DMS53 treated with DMSO at 0.1 percent for 48 hours (cell line): ENCODE measurements at regions not wholly inside any gene's neighbourhood (a gene's known extent, or its start where the extent isn't known, plus 50 kb on each side); places are given as distances from the start of the nearest gene placed in this dataset.
"Not testable (repeated sequence)": the region's sequence is repeated elsewhere in the genome, so short reads cannot be mapped to it uniquely, and the experiment has no call there.

ENCODE experiments used
- DNase-seq: peaks from one replicate; lab custom pipeline; 2025; ENCODE audit not compliant: unreplicated experiment; lab: John Stamatoyannopoulos, UW

DNA sequence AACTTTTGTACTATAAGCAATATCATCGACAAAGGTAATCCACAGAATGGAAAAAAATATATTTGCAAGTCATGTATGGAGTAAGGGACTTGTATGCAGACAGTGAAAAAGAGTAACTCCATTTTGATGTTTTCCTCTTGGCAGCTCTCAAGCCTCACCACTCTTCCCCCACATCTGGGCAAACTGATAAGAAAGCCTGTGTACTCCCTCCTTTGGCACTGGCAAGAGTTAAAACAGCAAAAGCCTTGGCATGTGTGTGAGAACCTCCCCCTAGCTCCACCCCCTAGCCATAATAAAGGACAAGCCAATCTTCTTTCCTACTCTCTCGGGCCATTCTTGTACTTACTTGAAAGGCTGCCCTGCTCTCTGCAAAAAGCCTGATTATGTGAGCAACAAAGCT lies 335.2 kb downstream of the LRATD1 start:
- no peak for DNase-seq

DNA sequence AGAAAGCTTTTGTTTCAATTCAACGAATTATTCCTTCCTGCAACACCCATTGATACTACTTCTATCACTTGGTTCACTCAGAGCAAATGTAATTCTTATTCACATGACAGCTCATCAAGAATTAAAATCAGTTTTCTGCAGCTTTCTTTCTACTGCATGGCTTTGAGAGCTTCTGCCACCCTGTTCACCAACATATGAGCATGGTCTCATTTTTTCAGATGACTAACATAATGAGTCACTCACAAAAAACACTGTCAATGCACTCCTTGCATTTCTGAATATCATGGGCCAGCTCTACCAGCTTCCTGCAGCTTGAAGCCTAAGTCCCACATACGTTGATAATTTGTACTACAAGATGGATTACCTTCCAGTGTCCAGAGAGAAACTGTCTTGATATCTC lies 342.9 kb downstream of the LRATD1 start:
- no peak for DNase-seq

DNA sequence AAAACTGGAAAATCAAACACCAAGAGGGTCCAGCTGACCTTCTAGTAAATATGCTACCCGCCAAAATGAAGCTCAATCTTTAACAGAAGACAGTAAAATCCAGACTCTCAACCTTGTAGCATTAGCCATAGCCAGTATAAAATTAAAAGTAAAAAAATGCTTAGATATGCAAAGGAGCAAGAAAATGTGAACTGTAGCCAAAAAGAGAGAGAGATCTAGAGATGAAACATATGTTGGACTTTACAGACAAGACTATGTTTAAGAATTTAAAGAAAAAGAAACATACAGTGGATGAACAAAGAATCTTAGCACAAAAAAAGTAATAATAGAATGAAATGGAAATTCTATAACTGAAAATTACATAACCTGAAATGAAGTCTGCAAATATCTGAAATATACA lies 344.5 kb downstream of the LRATD1 start:
- no peak for DNase-seq

DNA sequence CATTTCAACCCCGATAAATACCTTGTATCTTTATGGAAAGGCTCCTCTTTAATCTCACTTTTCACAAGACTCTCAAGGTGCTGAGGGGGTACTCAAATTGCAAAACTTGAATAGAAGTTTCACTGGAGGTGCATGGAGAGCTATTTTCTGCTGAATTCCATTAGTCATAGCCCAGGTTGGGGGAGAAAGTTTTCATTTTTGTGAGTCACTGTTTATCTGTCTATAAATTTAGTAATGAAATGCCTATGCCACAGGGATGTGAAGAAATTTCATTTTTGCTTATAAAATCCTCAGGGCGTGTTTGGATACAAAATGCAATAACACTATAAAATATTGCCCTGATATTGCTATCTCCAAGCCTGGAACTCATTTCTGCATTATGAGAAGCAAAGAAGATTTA lies 346.3 kb downstream of the LRATD1 start:
- no peak for DNase-seq

DNA sequence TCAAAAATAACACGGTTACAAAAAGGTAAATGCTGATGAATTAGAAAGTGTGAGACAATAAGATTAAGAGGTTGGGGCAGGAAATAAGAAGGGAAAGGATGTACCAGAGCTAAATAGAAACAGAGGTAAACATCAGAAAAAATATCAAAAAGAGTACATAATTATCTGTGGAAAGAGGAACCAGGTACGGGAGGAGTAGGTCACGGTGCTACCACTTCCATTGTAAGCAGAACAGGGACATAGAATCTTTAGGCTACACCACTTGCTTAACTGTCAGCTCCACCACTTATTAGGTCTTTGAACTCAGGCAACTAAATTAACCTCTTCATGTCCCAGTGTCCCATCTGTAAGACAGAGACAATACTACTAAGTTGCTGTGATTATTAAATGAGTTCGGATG lies 350.3 kb downstream of the LRATD1 start:
- no peak for DNase-seq

DNA sequence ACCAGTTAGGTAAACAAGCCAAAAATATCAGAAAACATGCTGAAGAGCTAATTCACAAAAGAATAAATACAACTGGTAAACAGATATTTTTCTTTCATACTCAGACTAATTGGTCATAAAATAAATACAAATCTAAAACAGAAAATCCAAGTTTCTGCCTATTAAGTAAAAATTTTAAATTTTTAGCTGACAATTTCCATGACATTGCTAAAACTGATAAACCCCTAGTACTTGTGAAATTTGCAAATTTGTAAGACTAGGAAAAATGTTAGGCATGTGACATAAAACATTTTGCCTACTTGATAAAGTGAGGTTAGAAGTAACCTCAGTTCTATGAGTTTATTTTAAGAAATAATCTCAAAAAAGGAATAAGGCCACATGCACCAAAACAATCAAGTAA lies 356.1 kb downstream of the LRATD1 start:
- DNase-seq, result no peak

DNA sequence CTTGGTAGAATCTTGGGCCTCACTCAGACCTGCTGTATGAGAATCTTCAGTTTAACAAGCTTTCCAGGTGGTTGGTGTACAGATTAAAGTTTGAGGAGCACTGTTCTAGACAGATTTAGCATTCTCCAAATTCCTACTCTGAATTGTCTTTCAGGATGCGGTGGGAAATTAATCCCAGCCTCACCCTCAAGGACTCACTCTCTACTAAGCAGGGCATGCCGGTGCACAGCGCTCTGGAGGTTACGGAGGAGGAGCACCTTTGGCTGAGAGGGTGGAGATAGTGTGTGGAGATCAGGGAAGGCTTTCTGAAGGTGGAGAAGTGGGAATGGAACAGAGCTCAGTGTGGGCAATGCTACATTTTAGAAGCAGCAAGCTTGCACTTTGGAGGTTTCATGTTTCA lies 359.2 kb downstream of the LRATD1 start:
- no peak for DNase-seq

DNA sequence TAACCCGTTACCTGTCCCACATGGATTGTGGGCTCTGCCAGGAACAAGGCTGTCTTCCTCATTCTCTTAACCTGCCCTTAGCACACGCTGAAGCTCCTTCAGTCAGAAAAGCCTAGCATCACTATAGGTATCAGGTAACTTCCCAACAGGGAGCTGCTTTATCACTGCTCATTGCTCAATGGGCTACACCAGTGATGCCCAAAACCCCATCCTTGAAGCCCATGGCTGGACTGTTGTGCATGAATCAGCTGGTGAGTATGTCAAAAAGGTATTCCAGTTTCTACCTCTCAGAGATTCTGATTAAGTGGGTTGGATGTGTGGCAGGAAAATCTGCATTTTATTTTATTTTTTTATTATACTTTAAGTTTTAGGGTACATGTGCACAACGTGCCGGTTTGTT lies 362.2 kb downstream of the LRATD1 start:
- no peak for DNase-seq

DNA sequence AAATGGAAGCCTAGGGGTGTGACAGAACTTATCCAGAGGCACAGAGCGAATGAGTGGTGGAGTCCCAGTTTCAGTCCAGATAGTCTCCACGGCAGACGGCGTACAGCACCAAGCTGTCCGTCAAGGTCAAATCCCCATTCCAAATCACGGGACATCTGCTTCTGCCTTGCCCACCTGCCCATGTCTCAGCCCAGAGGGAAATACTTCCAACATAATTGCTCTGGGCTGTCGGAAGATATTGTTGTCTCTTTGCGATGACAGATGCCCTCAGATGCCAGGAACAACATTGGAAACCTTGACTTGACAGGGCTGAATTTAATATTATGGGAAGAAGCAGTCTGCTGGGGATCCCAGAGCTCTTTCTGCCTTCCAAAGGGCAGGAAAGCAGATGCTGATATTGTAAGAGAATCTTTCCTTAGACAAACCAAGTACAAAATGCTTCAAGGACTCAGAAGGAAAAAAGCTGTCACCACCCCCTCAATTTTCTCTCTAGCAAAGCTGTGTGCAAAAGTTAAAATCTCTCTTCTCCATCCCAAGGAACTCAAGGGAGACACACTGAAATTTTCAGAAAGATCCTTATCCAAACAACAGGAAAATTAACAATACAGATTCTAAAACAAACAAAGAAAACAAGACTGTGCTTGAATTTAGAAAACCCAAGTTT lies 364.0 kb downstream of the LRATD1 start:
- DNase-seq, result no peak

DNA sequence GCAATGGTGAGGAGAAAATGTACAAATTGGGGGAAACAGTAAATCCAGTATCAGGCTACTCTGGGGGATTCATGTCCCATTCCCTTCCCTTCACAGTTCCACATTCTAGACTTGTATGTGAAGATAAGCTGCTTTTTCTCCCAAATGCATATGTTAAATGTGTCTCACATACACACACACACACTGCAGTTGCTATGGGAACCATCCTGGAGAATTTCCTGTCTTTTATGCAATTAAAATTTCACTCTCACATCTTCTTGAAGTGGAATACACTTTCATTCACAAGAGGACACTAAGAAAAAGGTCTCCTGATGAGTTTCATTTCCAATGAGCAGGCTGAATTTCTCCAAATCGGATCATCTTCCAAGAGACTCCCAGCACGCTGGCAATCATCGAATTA lies 366.0 kb downstream of the LRATD1 start:
- DNase-seq, result no peak

DNA sequence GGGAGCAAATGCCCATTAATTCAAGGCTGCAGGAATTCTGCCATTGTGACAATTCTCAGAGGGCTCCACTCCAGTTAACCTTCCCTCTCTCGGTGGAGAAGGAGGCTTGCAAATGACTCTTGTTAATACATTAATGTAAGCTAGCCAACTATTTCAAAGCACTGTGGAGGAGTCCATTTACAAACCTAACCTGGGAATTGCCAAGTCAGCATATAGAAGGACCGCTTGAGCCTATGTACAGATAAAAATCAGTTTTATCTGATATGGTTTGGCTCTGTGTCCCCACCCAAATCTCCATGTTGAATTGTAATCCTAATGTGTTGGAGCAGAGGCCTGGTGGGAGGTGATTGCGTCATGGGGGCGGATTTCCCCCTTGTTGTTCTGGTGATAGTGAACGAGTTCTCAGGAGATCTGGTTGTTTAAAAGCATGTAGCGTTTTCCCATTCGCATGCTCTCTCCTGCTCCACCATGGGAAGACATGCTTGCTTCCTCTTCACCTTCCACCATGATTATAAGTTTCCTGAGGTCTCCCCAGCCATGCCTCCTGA lies 366.7 kb downstream of the LRATD1 start:
- no peak for DNase-seq

DNA sequence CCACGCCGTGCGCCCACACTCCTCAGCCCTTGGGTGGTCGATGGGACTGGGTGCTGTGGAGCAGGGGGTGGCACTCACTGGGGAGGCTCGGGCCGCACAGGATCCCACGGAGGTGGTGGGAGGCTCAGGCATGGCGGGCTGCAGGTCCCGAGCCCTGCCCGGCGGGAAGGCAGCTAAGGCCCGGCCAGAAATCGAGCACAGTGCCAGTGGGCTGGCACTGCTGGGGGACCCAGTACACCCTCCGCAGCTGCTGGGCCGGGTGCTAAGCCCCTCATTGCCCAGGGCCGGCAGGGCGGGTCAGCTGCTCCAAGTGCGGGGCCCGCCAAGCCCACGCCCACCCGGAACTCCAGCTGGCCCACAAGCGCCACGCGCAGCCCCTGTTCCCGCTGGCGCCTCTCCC lies 370.0 kb downstream of the LRATD1 start:
- DNase-seq, result not testable (repeated sequence)

DNA sequence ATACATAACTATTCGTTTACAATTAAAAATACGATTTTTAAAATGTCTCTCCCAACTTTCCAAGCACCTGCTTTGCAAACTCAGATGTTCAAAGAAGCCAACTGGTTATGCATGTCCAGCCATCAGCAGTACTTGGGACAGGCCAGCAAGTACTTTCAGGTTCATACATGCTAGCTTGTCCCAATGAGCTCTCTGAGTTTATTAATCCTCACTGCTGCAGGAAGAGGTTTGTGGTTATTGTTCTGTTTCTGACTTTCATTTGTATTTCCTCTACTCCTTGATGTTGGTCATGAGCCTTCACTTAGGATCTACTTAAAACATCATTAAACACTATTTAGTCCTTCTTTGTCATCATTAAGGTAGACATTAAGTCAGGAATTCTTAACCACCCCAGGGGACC lies 374.1 kb downstream of the LRATD1 start:
- no peak for DNase-seq

DNA sequence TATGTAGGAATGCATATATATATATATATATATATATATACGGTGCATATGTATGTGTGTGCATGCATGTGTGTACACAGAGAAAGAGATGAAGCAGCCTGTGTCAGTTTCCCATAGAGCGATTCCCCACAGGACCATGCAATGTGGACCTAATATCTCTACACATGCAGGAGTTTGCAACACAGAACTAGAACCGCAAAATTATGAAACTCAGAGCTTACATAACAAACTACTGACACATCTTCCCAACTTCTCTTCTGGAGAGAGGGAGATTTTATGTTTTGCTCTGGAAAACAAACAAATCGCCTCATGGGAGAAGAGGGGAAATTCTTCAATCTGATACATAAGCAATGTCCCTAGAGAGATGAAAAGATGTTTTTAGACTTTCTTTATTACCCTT lies 377.2 kb downstream of the LRATD1 start:
- DNase-seq, result no peak

DNA sequence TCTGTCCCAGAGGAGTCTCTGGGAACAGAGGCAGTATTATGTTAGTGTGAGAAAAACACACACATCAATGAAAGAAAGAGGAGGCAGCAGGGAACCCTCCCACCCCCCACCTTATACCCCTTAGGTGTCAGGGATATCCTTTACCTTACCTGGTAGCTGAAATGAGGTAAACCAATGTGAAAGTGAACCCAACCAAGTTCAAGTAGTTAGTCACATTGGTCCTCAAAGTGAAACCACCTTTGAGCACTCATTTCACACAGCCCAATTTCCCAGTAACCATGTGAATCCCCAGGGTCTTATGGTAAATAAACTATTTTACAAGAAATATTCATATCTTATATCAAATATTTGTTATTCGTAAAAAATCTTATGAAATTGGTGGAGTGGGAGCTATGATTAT lies 377.8 kb downstream of the LRATD1 start:
- no peak for DNase-seq

DNA sequence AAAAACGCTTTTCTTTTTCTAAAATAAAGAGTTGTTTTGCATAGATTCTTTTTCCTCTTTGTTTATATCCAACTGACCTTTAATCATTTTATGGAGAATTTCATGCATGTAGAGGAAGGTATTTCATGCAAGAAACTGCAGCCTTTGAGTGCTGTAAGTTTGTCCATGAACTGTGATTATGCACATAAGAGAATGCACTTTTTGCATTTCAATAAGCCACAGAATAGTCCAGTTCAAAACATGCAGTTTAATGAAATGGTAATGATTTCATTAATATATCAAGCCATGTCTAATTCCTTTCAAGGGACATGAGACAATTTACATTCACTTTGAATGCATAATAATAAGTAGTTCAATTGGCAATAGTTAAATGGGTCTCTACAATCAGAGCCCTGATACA lies 386.3 kb downstream of the LRATD1 start:
- no peak for DNase-seq

DNA sequence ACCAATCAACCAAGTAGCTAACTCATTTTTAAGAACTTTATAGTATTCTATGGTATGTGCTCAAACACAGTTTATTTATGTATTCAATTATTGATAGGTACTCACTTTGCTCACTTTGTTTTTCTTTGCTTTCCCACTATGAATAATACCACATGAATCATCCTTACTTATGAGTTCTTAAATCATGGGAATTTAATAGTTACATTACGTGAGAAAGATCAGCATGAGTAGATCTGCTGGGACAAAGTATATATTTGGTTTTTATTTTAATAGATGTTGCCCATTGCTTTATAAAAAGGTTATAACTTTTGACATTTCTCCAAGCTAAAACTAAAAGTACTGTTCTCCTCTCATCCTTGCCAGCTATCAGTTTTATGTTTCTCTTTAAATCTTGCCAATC lies 390.7 kb downstream of the LRATD1 start:
- DNase-seq, result no peak

DNA sequence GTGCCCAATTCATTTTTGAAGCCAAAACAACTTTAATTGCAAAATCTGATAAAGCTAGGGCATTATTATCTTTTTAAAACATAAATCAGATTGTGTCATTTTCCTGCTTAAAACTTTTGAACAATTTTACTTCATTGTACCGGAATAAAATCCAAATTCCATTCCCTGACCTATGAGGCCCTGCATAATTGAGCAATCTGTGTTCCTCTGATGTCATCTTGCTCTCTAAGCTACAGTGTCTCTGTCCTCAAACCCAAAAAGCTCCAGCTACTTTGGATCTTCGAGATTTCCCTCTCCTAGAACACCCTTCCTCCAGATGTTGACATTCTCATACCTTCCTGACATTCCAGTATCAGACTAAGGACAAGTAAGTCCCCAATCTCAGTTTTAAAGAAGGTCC lies 395.9 kb downstream of the LRATD1 start:
- DNase-seq, result no peak

DNA sequence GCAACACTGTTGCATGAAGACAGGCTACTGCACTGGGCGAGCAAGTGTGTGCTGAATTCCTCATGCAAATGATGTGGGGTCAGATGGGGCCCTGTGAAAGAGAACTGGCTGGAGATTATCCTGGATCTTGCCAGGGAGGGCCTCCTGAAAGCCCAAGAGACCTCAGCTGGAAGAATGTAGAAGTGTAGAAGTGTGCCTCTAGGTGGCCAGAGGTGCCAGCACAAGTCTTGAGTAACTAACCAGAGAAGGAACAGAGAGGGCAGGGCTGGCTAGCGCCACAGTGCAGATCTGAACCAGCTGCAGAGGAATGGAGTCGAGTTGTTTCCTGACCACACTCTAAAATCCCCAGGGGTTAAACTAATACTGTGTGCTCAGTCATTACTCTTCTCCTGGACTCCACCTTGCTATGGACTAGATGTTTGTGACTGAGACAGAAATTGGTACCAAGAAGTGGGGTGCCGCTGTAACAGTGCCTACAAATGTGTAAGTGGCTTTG lies 399.3 kb downstream of the LRATD1 start:
- no peak for DNase-seq

DNA sequence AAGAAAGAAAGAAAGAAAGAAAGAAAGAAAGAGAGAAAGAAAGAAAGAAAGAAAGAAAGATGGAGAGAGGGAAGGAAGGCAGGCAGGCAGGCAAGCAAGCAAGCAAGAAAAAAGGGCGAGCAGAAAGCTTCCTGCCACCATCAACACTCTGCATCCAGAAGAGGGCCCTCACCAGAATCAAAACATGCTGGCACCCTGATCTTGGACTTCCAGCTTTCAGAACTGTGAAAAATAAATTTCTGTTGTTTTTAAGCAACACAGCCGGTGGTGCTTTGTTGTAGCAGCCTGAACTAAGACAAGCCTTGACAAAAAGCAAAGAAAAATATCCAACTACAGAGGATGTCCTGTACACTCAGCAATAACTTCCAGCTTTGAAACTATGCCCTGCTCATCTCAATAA lies 401.7 kb downstream of the LRATD1 start:
- DNase-seq, result no peak

DNA sequence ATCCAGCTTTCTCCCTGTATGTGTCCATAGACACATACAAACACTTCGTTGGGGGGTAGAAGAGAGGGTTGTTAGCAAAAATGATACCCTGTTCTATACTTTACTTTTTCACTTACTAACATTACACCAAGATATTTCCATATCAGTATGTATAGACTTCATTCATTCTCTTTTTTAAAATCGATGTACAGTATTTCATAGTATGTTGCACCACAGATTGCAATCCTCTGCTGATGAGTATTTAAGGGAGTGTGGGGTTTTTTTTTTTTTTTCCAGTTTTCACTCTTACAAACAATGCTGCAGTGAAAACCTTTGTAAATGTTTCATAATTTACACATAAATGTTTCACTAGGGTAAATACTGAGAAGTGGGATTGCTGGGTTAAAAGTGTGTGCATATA lies 402.3 kb downstream of the LRATD1 start:
- no peak for DNase-seq

DNA sequence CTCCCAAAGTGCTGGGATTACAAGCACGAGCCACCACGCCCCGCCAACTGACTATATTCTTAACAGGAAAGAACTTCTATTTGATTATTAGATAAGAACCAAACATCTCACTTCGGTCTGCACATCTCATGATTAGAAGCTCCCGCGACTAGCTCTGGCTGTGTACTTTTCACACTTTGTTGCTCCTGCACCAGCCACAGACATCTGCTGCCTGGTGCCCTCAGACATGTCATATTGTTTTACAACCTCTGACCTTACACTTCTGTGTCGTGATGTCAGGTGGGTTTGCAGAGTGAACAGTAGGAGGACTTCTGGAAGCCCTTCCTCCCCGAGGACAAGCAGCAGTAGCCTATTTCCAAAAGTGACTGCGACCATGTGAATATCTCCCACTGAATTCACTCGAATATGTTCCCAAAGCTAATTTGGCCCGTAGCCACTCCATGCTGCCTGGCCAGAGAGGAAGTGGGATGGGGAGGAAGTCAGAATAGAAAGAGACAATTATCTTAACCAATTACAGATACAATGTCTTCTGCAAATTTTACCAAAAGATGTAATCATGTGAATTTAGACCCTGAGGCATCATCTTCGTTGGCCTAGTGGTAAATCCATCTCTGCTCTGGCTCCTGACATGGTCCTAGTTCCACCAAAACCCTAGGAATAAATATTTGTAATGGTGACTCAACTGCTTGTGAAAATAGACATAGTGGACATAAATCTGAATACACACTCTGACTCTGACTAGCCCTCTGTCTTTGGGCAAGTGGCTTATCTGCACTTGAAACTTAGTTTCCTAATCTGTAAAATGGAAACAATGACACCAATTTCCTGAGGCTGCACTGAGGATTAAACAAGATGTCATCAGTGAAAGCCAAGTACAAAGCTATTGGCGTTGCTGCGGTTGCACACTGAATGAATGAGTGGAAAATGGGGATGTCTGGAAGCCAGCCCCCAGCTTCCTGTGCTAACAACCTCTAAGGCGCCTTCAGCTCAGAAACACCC lies 406.1 kb downstream of the LRATD1 start:
- DNase-seq, result peak; percentile 1
